Activated CD4-positive, alpha-beta T cell treated with anti-CD3 and anti-CD28 coated beads, Interleukin-2, amount 50 U/mL, for 1 hour (primary cell): ENCODE measurements at regions not wholly inside any gene's neighbourhood (a gene's known extent, or its start where the extent isn't known, plus 50 kb on each side); places are given as distances from the start of the nearest gene placed in this dataset.
"Not testable (repeated sequence)": the region's sequence is repeated elsewhere in the genome, so short reads cannot be mapped to it uniquely, and the experiment has no call there.

ENCODE experiments used
- DNase-seq: peaks from one replicate; pipeline ENCODE4 v3.0.0-alpha.2; 2020

DNA sequence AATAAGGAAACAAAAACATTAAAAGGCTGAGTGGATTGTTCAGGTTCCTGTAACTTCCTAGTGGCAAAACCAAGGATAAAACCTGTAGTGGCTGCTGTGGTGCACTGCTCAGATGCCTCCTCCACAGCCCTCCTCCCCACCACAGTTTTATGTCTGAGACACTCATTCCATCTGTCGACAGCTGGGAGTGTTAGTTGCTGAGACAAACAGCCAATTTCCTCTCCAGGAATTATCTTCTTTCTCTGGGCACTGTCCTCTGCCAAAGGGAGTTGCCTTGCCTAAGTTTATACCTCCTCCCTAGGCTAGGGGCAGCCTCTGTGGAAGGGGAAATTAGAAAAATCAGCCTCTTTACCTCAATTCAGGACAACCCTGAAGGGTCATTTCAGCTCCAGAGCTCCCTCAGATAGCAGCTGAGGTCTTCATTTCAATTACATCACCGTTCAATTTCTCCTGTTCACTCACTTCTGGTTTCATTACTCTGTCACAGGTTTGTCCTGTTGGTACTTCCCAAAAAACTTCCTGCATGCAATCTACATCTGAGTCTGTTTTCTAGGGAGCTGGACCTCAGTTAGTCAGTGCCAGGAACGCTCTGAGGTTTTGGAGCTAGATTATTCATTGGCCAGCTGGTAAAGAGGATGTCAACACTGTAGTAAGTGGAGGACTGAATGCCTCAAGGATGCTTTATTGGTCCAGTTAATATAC, 74.9 kb upstream of the ATP2B1 start:
- no peak for DNase-seq

GRCh38 chr12:89782807-89783206, 74.2 kb upstream of the ATP2B1 start:
- DNase-seq, result no peak

DNA sequence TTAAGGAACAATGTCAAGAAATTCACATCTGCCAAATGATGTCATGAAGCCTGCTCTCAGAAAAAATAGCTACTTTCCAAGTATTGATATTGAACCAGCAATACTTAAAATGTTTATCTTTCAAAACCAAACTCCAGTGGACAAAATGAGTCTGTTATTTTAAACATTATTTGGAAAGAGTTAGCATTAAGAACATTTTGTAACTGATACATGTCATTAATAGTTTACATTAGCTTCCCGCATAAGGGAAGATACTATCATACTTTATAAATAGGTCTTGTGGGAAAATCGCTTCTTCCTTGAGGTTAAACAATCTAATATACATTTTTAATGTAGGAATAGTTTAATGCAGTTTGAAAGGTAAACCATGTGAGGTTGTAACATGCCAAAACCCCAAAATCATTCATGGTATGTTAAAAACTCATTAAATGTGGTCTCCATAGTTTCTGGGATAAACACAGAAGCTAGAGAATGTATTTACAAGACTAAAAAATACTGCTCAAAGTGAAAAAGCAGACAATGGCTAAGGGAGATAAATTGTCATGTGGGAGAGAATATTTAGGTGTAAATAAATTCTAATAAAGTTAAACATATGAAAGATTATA, 73.4 kb upstream of the ATP2B1 start:
- no peak for DNase-seq

GRCh38 chr12:89781156-89781555, 72.5 kb upstream of the ATP2B1 start:
- no peak for DNase-seq

GRCh38 chr12:89779090-89779489, 70.5 kb upstream of the ATP2B1 start:
- DNase-seq, result no peak

GRCh38 chr12:89777733-89778379, 69.2 kb upstream of the ATP2B1 start:
- no peak for DNase-seq

DNA sequence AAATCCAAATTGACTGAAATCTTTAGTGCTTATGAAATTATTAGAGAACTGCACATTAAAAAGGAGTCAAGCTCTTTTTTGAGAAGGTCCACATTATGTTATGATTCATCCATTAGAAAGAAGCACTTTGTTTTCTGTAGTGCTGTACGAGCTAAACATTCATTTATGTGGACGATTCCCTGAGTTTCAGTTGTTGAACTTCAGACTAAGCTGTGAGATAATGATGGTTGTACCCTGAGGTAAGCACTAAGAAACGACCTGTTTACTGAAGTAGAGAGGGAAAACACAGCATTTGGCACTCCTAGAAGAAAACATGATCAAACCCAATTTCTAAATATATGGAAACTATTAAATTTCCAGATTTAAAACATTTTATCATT, 67.3 kb upstream of the ATP2B1 start:
- no peak for DNase-seq

- DNase-seq, result no peak
Measured at GRCh38 chr12:89775063-89775985, 66.7 kb upstream of the ATP2B1 start.

GRCh38 chr12:89774645-89775044, 66.0 kb upstream of the ATP2B1 start:
- DNase-seq, result no peak

GRCh38 chr12:89770391-89770790, 61.8 kb upstream of the ATP2B1 start:
- DNase-seq, result no peak

- no peak for DNase-seq
Measured at GRCh38 chr12:89769483-89769818, 60.8 kb upstream of the ATP2B1 start.

DNA sequence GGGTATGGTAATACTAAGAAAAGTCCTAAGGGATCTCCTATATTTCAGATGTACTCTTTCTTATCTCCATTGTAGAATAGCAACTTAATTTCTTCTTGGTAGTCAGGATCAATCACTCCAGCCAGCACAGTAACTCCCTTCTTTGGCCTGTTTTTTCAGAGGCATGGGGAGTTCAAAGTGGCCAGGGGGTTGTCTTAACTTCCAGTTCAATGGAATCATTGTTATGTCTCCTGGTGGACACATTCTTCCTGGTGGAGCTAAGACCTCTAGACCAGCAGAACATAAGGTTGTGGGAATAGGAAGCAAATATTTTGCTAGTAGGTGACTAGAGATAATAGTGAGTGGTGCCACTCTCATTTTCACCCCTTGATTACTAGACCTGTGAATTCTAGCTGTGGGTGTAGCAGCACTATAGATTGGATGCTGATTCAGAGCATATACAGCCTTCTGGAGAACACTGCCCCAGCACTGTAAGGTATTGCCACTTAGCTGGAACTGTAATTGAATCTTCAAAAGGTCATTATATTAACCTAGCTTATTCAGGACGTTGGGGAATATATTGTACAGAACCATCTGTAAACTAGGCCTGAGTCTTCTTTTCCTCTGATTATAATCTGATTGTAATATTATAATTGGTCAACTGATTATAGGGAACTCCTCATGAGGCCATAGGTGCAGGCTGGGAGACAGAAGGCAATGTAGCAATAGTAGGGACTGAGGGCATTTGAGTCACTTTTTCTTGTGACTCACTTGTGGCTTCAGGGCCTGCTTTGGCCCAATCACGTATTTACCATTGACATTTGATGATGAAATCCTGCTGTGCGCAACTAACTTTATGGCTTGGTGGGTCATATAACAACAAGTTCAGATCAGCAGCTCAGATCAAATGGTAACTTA, 60.2 kb upstream of the ATP2B1 start:
- DNase-seq, result no peak

DNA sequence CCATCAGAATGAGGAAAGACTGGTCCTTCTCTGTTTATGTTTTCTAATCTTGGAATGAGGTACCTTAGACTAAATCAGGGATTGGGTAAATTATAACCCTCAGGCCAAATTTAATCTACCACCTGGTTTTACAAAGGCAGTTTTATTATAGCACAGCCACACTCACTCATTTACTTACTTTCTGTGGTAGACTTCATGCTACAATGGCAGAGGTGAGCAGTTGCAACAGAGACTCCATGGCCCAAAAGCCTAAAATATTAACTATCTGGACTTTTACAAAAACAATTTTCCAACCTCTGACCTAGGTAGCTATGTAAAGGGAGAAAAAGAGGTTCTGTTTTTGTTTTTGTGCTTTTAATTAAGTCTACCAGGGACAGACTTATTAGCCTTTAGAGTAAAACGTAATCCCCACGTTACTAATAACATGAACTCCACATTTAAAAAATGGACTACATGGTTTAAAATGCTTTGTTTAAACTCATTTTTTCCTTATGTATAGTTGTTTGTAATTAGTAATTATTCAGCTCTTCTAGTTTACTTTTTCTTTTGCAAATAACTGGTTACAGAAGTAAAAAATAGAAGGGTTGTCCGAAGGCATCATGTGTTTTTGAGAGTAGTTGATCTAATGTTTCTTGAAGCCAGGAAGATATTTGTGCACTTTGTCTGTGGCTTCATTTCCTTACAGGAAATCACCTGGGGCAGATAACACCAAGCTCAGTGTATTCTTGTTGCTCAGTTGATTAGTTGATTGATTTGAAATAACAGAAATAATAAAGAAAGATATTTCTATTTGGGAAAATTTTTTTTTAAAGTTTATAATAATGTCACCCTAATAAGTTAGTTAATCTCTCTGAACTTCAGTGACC, 57.6 kb upstream of the ATP2B1 start:
- no peak for DNase-seq

DNA sequence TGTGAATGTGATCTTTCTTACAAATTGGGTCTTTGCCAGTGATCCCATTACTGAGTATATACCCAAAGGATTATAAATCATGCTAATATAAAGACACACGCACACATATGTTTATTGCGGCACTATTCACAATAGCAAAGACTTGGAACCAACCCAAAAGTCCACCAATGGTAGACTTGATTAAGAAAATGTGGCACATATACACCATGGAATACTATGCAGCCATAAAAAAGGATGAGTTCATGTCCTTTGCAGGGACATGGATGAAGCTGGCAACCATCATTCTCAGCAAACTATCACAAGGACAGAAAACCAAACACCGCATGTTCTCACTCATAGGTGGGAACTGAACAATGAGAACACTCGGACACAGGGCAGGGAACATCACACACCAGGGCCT, 55.5 kb upstream of the ATP2B1 start:
- DNase-seq, result not testable (repeated sequence)

DNA sequence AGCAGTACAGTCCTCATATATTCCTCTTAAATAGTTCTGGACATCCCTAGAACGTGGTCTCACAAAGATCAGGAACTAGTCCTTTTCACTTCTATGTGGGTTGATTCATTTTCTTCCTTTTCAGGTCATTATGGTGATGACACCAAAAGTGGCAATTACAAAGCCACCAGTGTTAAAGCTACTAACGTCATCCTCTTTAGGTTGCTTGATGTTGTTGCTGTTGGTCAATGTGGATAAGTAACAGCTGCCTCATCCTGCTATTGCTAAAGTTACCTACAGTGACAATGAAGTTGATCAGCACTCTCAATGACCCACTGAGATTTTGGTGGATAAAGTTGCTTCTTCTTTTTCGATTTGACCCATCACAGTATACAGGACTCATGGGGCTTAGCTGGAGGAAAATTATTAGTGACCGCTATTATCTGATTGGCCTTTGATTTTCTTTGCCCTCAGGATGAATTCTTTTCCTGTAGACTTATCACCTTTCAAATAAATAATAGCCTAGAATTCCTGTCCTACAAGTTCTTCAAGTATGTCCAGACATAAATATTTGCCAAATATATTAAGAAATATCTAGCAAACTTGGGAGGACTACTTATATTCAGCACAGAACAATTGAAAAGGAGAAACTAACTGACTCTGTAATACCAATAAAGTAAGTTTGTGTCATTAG, 54.0 kb upstream of the ATP2B1 start:
- no peak for DNase-seq

DNA sequence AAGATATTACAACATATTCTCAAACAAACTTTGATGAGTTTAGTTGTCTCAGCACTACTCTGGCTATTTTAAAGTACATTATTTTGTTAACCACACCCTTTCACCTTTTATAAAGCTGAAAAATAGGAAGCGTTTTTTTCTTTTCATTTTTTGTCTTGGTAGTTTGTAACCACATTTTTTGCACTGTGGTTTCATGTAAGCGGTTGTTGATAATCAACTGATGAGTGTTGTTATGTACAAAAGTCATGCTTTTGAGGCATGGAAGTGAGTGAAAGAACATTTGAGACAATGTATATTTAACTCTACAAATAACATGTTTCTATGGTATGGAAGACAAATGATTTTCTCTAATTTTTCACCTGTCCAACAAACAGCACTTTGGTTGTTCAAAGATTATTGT, 52.1 kb upstream of the ATP2B1 start:
- no peak for DNase-seq
